SK-N-SH (cell line): ENCODE measurements at regions not wholly inside any gene's neighbourhood (a gene's known extent, or its start where the extent isn't known, plus 50 kb on each side); places are given as distances from the start of the nearest gene placed in this dataset.

ENCODE experiments used
- CTCF ChIA-PET: fragments of 300-600, 350-600 bp; formaldehyde crosslinking; extraction: SDS; loops from one replicate; lab custom pipeline; 2021; lab: Yijun Ruan, JAX
- POLR2A ChIA-PET: fragments of 350-600 bp; sonication (Branson Sonifier 250); formaldehyde crosslinking; extraction: SDS; loops from one replicate; lab custom pipeline; 2020; ENCODE audit warnings: antibody characterized with exemption, inconsistent platforms; lab: Yijun Ruan, JAX
- DNase-seq: peaks from one replicate; pipeline ENCODE4 v3.0.0; 2012
- H2AFZ ChIP-seq: fragments of 200-600 bp; sonication (generic); 2 replicates; pipeline ENCODE4 v1.8.1; 2016; ENCODE audit warnings: antibody characterized with exemption, mild to moderate bottlenecking, low read depth
- H3F3A ChIP-seq: fragments of 200-600 bp; sonication (generic); replicated peaks from 2 replicates; pipeline ENCODE3; 2016; ENCODE audit warnings: antibody characterized with exemption, mild to moderate bottlenecking; ENCODE audit not compliant: insufficient read depth
- H3K27ac ChIP-seq, 2 experiments: fragments of 200-500 bp in 1 of 2; fragments of 200-600 bp in 1 of 2; sonication (Bioruptor generic) in 1 of 2; sonication (generic), shearing (Covaris generic) in 1 of 2; 2 replicates each; pipeline versions ENCODE4 v1.5.1 to v1.6.1; 2014 to 2016; ENCODE audit warnings: low read depth in 2 of 2, inconsistent platforms in 1 of 2, low read length in 1 of 2, mild to moderate bottlenecking in 1 of 2, mixed read lengths in 1 of 2
- H3K27me3 ChIP-seq: fragments of 200-600 bp; sonication (generic), shearing (Covaris generic); 2 replicates; pipeline ENCODE4 v1.6.1; 2016; ENCODE audit warnings: mixed run types; ENCODE audit not compliant: insufficient read depth
- H3K36me3 ChIP-seq, 2 experiments: fragments of 200-500 bp in 1 of 2; fragments of 200-600 bp in 1 of 2; sonication (Bioruptor generic) in 1 of 2; sonication (generic) in 1 of 2; replicated peaks in 1 of 2; 2 replicates each; pipeline versions ENCODE3 to v1.5.1; 2014 to 2016; ENCODE audit warnings: low read length in 1 of 2, mild to moderate bottlenecking in 1 of 2; ENCODE audit not compliant: insufficient read depth in 2 of 2, control insufficient read depth in 1 of 2
- H3K4me1 ChIP-seq, 2 experiments: fragments of 200-500 bp in 1 of 2; fragments of 200-600 bp in 1 of 2; sonication (Bioruptor generic) in 1 of 2; sonication (generic), shearing (Covaris generic) in 1 of 2; 2 replicates each; pipeline versions ENCODE4 v1.5.1 to v1.6.1; 2014 to 2016; ENCODE audit warnings: low read depth in 1 of 2, low read length in 1 of 2, mixed run types in 1 of 2; ENCODE audit not compliant: insufficient read depth in 2 of 2, control insufficient read depth in 1 of 2
- H3K4me2 ChIP-seq: fragments of 200-600 bp; sonication (generic), shearing (Covaris generic); 2 replicates; pipeline ENCODE4 v1.6.1; 2017; ENCODE audit warnings: mixed run types
- H3K4me3 ChIP-seq, 2 experiments: fragments of 200-500 bp in 1 of 2; fragments of 200-600 bp in 1 of 2; sonication (Bioruptor generic) in 1 of 2; sonication (generic), shearing (Covaris generic) in 1 of 2; 2 replicates each; pipeline versions ENCODE4 v1.5.1 to v1.8.1; 2014 to 2016; ENCODE audit warnings: low read depth in 2 of 2, inconsistent platforms in 1 of 2, low read length in 1 of 2, mild to moderate bottlenecking in 1 of 2, mixed read lengths in 1 of 2, moderate library complexity in 1 of 2
- H3K79me2 ChIP-seq: fragments of 200-600 bp; sonication (generic); 2 replicates; pipeline ENCODE4 v1.8.1; 2017; ENCODE audit warnings: mild to moderate bottlenecking; ENCODE audit not compliant: insufficient read depth
- H3K9ac ChIP-seq: fragments of 200-600 bp; sonication (generic); 2 replicates; pipeline ENCODE4 v1.6.1; 2017; ENCODE audit warnings: mixed run types
- H3K9me2 ChIP-seq: fragments of 200-600 bp; sonication (generic); 2 replicates; pipeline ENCODE4 v1.6.1; 2017; ENCODE audit warnings: mixed run types
- H3K9me3 ChIP-seq: fragments of 200-600 bp; sonication (generic); 2 replicates; pipeline ENCODE4 v1.6.1; 2017; ENCODE audit warnings: mixed run types, mild to moderate bottlenecking, moderate library complexity
- H4K20me1 ChIP-seq: fragments of 200-600 bp; sonication (generic); 2 replicates; pipeline ENCODE4 v1.6.1; 2017; ENCODE audit warnings: mild to moderate bottlenecking, mixed run types; ENCODE audit not compliant: insufficient read depth
- CTCF ChIP-seq: fragments of 200-600 bp; sonication (generic); IDR thresholded peaks from 2 replicates; pipeline ENCODE4 v1.6.1; 2017; ENCODE audit warnings: antibody characterized with exemption, mild to moderate bottlenecking, moderate library complexity
- EP300 ChIP-seq, 2 experiments: IDR thresholded peaks; 2 replicates each; pipeline versions ENCODE4 v1.4.0 to v1.6.1; 2012; ENCODE audit warnings: borderline replicate concordance in 1 of 2, low read depth in 1 of 2, low read length in 1 of 2
- EZH2phosphoT487 ChIP-seq: fragments of 200-600 bp; sonication (generic); IDR thresholded peaks from 2 replicates; pipeline ENCODE4 v1.6.1; 2017; ENCODE audit warnings: low read depth, mixed run types, mild to moderate bottlenecking, antibody characterized with exemption, moderate library complexity, borderline replicate concordance
- FOXJ3 ChIP-seq: sonication (generic); formaldehyde crosslinking; IDR thresholded peaks from 2 replicates; pipeline ENCODE4 v1.5.1; 2020; ENCODE audit warnings: mild to moderate bottlenecking, missing genetic modification reagents
- GATA2 ChIP-seq: sonication (generic); formaldehyde crosslinking; IDR thresholded peaks from 2 replicates; pipeline ENCODE4 v1.5.0; 2020; ENCODE audit warnings: mild to moderate bottlenecking, missing genetic modification reagents
- IRF3 ChIP-seq: fragments of 150-350 bp; IDR thresholded peaks from 2 replicates; pipeline ENCODE4 v1.6.1; 2016; ENCODE audit warnings: mild to moderate bottlenecking, low read depth, low read length
- JUND ChIP-seq: IDR thresholded peaks from 2 replicates; pipeline ENCODE4 v1.4.0; 2012
- NFIC ChIP-seq: IDR thresholded peaks from 2 replicates; pipeline ENCODE4 v1.4.0; 2012; ENCODE audit warnings: borderline replicate concordance
- RCOR1 ChIP-seq: fragments of 150-350 bp; IDR thresholded peaks from 2 replicates; pipeline ENCODE4 v1.6.1; 2017; ENCODE audit warnings: antibody characterized with exemption, low read length
- REST ChIP-seq: IDR thresholded peaks from 2 replicates; pipeline ENCODE4 v1.6.1; 2012; ENCODE audit warnings: mild to moderate bottlenecking, low read depth, low read length, moderate library complexity
- TAF1 ChIP-seq: IDR thresholded peaks from 2 replicates; pipeline ENCODE4 v1.6.1; 2012; ENCODE audit warnings: low read depth, mild to moderate bottlenecking, low read length, moderate library complexity, borderline replicate concordance
- TCF12 ChIP-seq: IDR thresholded peaks from 2 replicates; pipeline ENCODE4 v1.4.0; 2012
- USF1 ChIP-seq: IDR thresholded peaks from 2 replicates; pipeline ENCODE4 v1.4.0; 2012; ENCODE audit warnings: low read depth, borderline replicate concordance
- YY1 ChIP-seq: IDR thresholded peaks from 2 replicates; pipeline ENCODE4 v1.4.0; 2012; ENCODE audit warnings: low read depth, mild to moderate bottlenecking
- ZBTB33 ChIP-seq: IDR thresholded peaks from 2 replicates; pipeline ENCODE4 v1.4.0; 2012; ENCODE audit warnings: low read depth, borderline replicate concordance
- WGBS: methylation state at CpG from one replicate; pipeline ENCODE4 v1.1.6; 2017; ENCODE audit warnings: low lambda C conversion rate; 5-methylcytosine and 5-hydroxymethylcytosine counted together

GRCh38 chr1:99560207-99561040 lies 85.5 kb upstream of the PALMD start:
- Histone ChIP-seq H3K4me3 (no peak overlapping the region), H3K27ac (no peak overlapping the region), H3K9me3 (peaks cover 6% of the 10 kb centered on the region; the same call in 1 of the 2 replicates), H2AFZ (peak overlapping the region; percentile 2; the same call in 1 of the 2 replicates), H3K9me2 (no peaks in the 10 kb centered on the region), H3K27me3 (no peaks in the 10 kb centered on the region), H3K79me2 (no peaks in the 10 kb centered on the region), H3F3A (peaks cover 27% of the 10 kb centered on the region), H3K4me2 (no peak overlapping the region), H3K9ac (no peak overlapping the region), H3K36me3 (no peaks in the 10 kb centered on the region), H4K20me1 (no peaks in the 10 kb centered on the region), H3K4me1 (peaks cover 0 to 14% of the 10 kb centered on the region in 2 experiments; a peak in 1 of 4 replicates)
- WGBS: 92% methylated on average over 3 of the region's 3 CpGs
- no peak for DNase-seq
- ChIA-PET CTCF (interaction anchor here (0.6 kb wide), 1 partner anchor 81 kb away, joined by 3 read pairs; no protein-coding TSS in a partner anchor), POLR2A (no interaction called here)
- TF ChIP-seq REST (no peak), FOXJ3 (CRISPR knock-in tag) (no peak), IRF3 (no peak), YY1 (no peak), TCF12 (no peak), RCOR1 (no peak), EP300 (IDR thresholded peaks at IDR 0.05; ENCODE audit: borderline replicate concordance in 1 of 2, low read depth in 1 of 2, low read length in 1 of 2) (no peak), USF1 (no peak), GATA2 (CRISPR knock-in tag) (no peak), CTCF (no peak), ZBTB33 (no peak), TAF1 (no peak), NFIC (no peak), JUND (no peak), EZH2phosphoT487 (no peak)
